Stimulated activated CD4-positive, alpha-beta T cell treated with anti-CD3 and anti-CD28 coated beads, TNF-alpha, amount 100 ng/mL, for 1 hour (primary cell): ENCODE measurements at regions not wholly inside any gene's neighbourhood (a gene's known extent, or its start where the extent isn't known, plus 50 kb on each side); places are given as distances from the start of the nearest gene placed in this dataset.
A peak's percentile ranks its signal among the peaks of the same experiment; 100 is the strongest.

Experiments used
- DNase-seq, 3 donors: peaks; one replicate each; pipeline ENCODE4 v3.0.0-alpha.2; 2020; ENCODE audit warnings: low read depth in 3 of 3, low spot score in 1 of 3

GRCh38 chrX:150163221-150163930, 199.7 kb upstream of the MAMLD1 start:
- no peak for DNase-seq

- no peak for DNase-seq
These were observed 199.0 kb upstream of the MAMLD1 start for GRCh38 chrX:150163956-150164726.

GRCh38 chrX:150164971-150165600, 198.0 kb upstream of the MAMLD1 start:
- DNase-seq: no peak

- DNase-seq: no peak
These were observed 197.1 kb upstream of the MAMLD1 start for GRCh38 chrX:150165776-150166610.

GRCh38 chrX:150167482-150168324, 195.4 kb upstream of the MAMLD1 start:
- DNase-seq: no peak

GRCh38 chrX:150182161-150182560, 181.0 kb upstream of the MAMLD1 start:
- DNase-seq: no peak

GRCh38 chrX:150184491-150184890, 178.6 kb upstream of the MAMLD1 start:
- DNase-seq: no peak

- DNase-seq: no peak
These were observed 177.4 kb upstream of the MAMLD1 start for GRCh38 chrX:150185766-150186165.

GRCh38 chrX:150192816-150193215, 170.3 kb upstream of the MAMLD1 start:
- no peak for DNase-seq

- no peak for DNase-seq
These were observed 166.8 kb upstream of the MAMLD1 start for GRCh38 chrX:150196285-150196684.

GRCh38 chrX:150197388-150197787, 165.7 kb upstream of the MAMLD1 start:
- no peak for DNase-seq

- no peak for DNase-seq
These were observed 164.3 kb upstream of the MAMLD1 start for GRCh38 chrX:150198776-150199175.

GRCh38 chrX:150199181-150199580, 163.9 kb upstream of the MAMLD1 start:
- no peak for DNase-seq

- no peak for DNase-seq
These were observed 163.3 kb upstream of the MAMLD1 start for GRCh38 chrX:150199803-150200202.

- DNase-seq: no peak
These were observed 162.8 kb upstream of the MAMLD1 start for GRCh38 chrX:150200361-150200760.

GRCh38 chrX:150200820-150201287, 162.3 kb upstream of the MAMLD1 start:
- DNase-seq: peak in 1 of 3 donors; percentile 3

GRCh38 chrX:150201391-150201790, 161.7 kb upstream of the MAMLD1 start:
- DNase-seq: no peak

- no peak for DNase-seq
These were observed 161.3 kb upstream of the MAMLD1 start for GRCh38 chrX:150201841-150202240.

- DNase-seq: no peak
These were observed 160.4 kb upstream of the MAMLD1 start for GRCh38 chrX:150202641-150203247.

GRCh38 chrX:150203248-150203645, 159.9 kb upstream of the MAMLD1 start:
- no peak for DNase-seq
